NCI-H1930 (cell line): ENCODE measurements at regions not wholly inside any gene's neighbourhood (a gene's known extent, or its start where the extent isn't known, plus 50 kb on each side); places are given as distances from the start of the nearest gene placed in this dataset.

Experiments used
- DNase-seq, 2 experiments: peaks; one replicate each; lab custom pipeline; 2025; lab: John Stamatoyannopoulos, UW

DNA sequence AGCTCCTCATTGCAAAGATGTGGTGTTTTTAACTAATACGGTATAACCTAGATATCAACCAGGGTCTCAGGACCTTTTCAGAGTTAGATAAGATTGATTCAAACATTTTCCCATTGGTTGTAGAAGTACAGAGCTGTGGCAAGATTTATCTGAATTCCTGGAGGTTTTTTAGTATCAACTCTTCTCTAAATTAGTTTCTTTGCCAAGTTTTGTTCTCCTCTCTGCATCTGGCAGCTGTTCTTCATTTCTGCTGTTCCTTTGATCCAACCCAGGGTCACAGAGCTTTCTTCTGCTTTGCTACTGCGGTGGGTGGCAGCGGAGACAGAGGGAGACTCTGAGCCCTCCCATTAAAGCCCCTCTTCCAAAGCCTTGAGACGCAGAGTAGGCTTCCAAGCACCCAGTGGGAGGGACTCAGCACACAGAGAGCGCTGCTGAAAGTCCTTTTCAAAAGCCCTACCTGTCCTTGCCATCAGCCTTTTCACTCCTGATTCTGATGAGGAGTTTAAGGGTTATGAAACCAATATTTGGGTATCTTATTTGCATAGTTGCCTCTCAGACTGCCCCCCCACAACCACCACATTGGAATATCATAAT lies 146.3 kb upstream of the EEPD1 start:
- DNase-seq = no peak

DNA sequence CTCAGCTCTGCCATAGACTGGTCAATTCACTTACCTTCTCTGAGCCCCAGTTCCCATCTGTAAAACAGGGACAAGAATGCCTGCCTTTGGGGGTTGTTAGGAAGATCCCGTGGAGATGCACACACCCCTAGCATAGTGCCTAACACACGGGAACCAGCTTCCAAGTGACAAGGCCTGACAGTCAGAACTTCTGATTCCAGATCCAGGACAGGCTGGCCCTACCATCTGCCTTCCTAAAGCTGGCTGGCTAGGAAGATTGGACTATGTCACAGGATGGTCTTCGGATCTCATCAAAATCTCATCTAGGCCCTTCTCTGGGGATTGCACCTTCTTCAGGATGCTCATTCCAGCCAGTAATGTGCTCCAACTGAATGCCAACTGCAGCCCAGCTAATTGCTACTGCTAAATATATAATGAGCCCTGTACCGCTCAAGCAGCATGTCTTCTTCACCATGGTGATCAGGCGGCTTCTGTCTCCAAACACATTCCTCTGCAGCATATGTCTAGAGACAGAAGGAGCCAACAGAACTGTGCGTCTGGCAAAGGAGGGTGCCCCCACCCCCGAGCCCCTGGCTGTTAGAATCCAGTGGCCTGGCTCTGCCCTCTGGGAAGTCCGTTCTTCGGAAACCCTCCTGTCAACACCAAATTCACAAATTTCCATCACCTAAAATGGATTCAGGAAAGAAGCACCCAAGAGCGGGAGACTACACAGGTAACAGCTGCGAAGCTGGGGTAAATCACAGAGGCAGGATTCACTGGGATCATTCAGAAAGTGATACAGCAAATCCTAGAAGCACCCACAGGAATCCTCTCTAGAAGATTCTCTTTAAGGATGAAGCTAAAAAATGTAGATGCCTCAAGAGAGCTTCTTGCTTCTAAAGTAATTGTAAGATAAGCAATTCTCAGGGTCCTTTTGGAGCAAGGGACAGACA lies 142.1 kb upstream of the EEPD1 start:
- DNase-seq = no peak

DNA sequence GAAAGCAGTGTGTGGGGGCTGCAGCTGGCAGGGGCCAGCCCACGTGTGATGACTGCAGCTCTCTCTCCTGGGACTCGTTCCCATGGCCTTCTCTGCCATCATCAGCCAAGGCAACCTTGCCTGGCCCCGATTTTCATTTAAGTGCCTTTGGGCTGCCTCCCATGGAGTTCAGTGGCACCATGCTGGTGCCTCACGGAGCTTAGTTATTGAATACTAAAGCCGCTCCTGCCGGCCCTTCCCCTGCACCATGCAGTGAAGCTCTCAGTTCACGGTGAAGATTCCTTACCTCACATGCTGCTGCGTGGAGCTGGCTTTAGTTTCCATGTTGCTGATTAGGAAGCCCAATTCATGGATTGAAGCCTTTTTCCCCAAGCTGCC lies 141.5 kb upstream of the EEPD1 start:
- no peak for DNase-seq

DNA sequence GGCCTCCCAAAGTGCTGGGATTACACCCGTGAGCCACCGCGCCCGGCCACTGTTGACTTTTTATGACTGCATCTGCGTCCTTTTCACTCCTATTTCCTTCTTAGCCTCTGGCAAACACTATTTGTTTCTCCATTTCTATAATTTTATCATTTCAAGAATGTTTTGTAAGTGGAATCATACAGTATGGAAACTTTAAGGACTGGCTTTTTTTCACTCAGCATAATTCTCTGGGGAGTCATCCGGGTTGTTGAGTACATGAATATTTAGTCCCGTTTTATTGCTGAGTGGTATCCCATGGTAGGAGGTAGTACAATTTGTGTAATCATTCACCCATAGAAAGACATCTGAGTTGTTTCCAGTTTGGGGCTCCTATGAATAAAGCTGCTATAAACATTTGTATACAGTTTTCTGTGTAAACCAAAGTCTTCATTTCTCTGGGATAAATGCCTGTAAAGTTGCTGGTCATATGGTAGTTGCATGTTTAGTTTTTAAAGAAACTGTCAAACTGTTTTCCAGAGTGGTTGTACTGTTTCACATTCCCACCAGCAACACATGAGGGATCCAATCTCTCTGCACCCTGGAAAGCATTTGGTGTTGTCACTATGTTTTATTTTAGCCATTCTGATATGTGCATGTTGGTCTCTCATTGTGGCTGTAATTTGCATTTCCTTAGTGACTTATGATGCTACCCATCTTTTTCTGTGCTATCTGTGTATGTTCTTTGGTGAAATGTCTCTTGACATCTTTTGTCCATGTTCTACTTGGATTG lies 139.6 kb upstream of the EEPD1 start:
- no peak for DNase-seq

DNA sequence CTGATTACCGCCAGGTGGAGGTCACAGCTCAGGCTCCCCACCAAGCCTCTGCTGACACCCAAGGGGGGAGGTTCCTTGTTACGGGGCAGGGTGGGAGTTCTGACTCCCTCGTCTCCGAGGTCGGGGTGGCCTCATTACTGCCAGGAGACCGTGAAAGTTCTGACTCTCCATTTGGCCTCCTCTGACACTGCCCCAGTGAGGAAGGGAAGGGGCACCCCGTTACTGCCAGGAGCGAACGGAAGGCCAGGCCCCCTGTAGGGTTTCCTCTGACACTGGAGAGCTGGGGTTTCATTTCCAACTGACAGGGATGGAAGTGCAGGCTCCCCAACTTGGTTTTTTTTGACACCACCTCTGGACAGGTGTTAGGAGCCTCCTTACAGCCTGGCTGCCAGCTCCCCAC lies 138.1 kb upstream of the EEPD1 start:
- DNase-seq = no peak

DNA sequence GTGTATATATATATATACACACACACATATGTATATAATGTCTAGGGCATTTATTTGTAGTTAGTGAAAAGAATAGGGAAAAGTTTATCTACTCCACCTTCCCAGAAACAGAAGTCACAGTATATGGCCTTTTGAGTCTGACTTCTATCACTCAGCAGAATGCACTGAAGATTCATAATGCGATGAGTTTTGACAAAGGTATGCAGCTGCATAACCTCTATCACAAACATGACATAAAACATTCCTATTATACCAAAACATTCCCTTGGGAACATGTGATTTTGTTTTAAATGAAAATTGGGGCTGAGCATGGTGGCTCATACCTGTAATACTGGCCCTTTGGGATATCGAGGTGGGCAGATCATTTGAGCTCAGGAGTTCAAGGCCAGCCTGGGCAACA lies 137.3 kb upstream of the EEPD1 start:
- DNase-seq = no peak

DNA sequence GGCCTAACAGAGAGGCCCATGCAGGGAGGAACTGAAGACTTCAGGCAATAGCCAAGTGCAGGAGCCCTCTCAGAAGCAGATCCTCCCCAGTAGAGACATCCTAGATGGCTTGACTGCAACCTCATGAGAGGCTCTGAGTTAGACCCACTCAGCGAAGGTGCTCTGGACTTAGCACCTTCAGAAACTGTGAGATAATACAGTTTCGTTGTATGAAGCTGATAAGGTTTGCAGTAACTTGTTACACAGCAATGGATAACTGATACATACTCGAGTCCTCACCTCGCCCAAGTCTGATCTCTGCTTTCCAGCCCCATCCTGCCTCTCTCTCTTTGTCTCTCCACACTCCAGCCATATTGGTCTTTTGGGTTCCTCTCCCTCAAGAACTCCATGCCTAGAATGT lies 136.4 kb upstream of the EEPD1 start:
- DNase-seq = no peak

DNA sequence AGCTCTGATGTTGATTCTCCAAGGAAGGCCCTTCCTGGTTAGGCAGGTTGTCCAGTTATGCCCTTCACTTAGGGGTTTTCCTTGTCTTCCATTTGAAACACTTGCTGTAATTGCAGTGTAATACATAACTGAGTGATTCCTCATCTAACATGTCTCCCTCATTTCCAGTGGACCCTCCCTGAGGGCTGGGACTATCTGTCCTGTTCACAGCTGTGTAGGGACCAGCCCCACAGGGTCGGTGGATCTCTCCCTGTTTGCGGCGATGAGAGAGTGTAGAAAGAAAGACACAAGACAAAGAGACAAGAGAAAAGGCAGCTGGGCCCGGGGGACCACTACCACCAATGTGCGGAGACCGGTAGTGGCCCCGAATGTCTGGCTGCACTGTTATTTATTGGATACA lies 135.9 kb upstream of the EEPD1 start:
- DNase-seq = no peak

DNA sequence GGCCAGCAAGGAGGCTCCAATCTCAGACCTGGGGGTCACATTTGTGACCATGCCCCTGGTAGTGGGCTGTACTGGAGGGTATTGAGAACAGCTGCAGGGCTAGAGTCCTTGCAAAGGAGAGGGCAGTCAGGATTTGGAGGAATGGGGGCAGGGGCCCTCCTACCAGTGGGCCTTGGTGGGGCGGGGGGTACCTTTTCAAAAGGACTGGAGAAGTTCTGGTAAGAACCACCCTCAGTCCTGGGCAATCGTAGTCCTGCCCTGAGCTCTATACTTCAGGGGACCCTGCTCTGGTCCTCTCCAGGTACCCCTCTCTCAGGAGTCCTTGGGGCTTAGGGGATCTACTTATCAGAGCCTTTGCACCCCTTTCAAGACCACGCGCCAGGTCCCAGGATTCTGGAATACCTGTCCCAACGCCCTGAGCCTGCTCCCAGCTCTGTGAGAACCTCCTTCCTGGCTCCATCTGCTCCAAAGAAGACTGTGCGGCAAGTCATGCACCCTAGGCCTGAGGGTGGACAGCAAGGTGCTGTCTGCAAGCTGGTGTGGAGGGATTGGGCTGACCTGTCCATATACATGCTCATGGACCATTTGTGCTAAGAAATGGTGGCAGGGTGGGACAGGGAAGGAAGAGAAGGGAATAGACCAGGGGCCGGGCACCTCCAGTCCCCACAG lies 134.1 kb upstream of the EEPD1 start:
- no peak for DNase-seq

DNA sequence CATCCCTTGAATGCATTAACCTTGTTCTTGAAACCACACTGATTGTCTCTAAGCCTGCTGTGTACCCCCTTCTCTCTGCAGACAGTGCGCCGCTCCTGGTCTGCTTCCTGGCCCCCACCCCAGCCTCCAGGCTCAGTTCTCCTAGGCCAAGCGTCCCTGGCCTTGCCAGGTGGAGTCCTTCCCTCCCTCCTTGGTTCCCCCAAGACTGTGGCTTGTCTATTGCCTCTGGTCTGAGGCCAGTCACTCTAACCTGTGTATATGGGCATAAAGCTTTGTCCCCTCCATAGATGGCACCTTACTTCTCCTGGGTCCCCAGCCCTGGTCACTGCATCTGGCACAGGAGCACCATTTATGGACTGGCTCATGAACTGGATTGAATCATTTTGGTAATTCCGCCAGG lies 133.5 kb upstream of the EEPD1 start:
- DNase-seq = no peak

DNA sequence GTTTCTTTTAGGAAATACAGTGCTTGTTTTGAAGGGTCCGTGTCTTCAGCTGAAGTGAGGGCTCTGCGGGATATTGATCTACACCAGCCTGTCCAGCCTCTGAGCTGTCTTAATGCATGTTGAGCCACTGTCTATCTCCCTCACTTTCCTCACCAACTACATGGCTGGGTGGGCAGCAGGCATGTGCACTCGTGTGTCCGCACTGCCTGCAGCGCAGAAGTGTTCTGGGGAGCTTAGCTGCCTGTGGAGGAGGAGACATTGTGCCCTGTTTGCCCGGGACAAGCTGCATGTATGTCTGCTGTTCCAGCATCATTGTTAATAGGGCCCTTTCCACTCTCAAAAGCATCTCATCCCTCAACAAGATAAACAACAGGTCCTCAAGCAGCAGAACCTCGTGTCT lies 133.1 kb upstream of the EEPD1 start:
- no peak for DNase-seq

DNA sequence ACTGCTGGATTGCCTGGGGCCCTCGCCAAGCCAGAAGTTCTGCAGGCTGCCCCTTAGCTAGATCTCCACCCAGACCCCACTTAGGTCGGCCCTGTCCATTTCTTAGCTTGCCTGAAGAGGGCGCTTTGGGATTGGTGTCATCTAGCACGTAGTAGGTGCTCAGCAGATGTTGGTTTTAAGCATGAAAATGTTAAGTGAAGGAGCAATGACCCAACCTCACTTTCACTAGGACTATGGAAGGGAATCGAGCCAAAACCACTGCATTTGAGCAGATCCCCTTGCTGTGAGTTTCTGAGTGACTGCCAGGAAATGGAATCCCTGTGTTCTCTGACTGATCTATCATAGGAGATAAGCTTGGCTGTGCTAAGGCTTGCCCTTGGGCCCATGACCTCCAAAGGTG lies 131.7 kb upstream of the EEPD1 start:
- no peak for DNase-seq

DNA sequence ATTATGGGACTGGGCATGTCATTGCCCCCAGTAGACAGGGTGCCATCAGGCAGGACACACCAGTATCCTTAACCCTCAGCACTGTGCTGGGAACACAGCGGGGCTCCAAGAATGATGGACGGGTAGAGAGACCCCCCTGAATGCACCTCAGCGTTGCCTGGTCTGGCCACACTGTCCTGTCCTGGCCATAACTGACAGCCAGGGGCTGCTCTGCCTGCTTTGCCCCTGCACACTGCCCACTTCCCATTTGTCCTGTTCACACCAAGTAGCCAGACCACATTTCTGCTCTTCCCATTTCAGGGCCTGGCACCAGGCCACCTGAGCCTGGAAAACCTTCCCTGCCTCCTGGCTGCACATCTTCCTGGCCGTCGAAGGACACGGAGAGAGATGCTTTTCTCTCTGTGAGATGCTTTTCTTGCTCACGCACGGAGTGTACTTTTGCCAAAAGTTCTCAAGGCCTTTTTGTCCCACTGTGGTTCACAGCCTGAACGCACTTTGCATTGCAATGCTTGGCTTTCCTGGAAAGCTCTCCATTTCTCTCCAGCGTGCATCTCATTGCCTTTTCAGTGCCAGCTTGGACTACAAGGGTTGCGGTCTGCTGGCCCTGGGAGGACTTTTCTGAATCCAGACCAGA lies 131.0 kb upstream of the EEPD1 start:
- DNase-seq = no peak

DNA sequence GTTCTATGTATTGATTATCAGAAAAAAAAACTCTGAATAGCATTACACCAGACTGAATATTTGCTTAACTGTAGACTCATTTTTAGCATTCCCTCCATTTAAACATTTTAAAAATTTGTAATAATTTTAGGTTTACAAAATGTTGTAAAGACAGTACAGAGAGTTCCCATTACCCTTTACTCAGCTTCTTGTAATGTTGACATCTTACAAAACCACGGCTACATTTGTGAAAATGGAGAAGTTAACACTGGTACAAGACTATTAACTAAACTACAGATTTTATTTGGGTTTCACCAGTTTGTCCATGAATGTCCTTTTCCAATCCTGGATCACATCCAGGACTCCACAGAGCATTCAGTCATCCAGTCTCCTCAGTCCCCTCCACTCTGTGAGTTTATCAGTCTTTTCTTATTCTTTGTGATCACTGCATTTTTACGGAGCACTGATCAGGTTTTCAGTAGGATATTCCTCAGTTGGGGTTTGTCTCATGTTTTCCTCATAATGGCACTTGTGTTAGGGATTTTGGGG lies 130.0 kb upstream of the EEPD1 start:
- no peak for DNase-seq

DNA sequence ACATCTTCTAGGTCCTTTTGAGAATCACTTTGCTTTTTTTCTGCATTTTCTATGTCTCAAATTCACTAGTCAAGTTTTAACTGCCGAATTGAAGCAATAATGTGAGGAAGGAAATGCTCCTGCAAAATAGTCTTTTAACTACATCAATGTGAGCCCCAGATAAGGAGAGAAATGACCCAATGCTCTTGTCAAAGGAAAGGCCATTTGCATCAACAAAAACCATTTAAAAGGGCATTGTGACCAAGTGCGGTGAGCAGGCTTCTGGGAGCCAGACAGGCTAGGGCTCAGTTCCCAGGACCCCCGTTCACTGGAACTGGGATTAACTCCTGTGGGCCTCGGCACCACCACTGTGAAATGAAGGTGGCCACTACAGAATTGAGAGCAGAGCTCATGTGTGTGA lies 127.9 kb upstream of the EEPD1 start:
- DNase-seq = no peak

DNA sequence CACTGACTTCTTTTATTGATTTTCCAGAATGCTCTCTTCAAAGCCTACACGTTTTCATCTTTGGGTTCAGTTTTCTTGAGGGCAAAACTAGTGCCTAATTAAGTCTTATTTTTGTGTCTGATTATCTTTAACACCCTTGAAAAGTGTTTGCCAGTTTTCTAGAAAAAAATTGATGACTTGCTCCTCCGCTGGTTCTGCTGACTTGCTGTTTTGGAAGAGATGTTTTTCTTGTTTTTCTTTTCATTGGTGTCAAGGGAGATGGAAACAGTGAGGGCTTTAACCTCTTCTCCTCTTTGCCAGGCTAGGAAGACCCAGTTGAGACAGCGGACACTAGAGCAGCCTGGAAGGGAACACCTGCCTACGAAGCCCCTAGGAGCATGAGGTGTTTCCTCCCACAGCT lies 123.7 kb upstream of the EEPD1 start:
- DNase-seq = no peak

DNA sequence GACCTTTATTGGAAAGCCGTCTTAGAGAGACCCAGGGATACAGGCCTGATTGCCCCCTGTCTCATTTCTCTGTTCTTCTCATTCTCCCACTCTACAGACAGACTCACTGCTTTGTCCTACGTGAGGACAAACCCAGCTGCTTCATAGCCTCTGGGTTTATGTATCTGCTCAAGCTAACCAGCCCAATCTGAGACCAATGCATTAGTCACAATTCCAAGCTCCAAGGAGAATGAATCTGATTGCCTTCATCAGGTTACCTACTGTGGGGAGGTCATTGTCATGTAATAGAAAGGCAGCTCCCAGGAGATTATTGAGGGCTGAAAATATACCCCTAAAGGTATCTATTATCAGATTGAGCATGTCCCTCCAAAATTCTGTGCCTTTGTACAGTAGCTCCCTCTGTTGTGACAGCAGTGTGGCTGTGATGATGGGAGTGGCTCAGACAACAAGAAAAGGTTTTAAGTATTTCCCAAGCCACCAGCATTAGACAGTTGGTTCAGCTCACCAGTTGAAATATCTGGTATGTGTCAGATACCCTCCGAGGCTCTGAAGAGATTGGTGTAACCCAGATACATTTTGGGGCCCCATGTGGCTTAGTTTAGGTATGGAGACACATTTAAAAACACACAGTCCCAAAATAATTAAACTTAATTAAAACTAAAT lies 123.1 kb upstream of the EEPD1 start:
- DNase-seq = no peak

DNA sequence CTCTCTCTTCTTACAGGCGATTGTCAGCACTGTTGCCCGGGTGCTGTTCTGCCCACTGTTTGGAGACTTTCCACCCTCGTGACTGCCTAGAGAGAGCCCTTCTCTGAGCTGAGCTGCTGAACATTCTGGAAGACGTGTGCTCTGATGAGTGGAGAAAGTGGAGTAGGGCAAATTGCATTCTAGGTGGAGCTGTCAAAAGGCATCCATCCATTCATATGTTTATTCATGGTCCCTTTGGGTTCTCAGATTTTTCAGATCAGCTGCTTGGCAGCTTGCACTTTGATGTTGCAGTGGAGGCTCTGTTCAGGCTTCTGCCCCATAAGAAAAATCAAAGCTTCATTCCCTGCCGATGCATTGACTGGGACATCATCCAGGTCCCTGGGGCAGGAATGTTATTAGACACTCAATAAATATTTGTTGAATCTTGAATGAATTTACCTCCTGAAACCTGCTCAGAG lies 120.7 kb upstream of the EEPD1 start:
- no peak for DNase-seq

DNA sequence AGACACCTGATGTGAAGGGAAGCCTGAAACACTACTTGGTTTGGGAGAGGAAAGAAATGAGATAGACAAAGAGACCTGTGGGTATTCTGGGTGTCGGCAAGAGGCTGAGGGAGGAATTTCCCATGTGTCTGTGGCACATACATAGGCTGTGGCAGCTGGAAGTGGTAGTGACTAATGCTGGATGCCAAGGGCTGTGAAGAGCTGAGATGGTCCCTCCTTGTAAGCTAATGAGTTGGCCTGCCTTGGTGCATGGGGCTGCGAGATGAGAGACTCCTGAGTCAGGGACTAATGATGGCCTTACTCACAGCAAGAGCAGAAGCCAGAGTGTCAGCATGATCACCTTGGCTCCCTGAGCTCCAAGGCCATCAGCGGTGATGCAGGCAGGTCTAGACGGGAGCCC lies 119.0 kb upstream of the EEPD1 start:
- DNase-seq = no peak

DNA sequence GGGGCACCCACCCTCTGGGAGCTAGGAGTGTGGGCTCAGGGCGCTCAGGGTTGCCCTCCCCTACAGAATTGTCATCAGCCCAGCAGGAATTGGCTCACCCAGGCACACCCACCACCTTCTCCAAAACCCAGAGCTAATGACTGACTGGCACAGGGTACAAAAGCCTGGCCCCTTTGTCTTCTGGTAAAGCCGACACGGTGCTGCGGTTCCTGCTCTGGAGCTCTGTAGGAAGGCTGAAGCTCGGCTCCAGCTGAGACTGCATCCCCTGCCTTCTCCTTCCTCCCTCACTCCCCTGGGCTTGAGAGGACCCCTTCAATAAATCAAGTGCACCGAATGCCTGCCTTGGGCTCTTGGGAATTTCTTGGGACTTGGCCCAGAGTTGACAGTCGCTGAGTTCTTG lies 117.9 kb upstream of the EEPD1 start:
- no peak for DNase-seq

DNA sequence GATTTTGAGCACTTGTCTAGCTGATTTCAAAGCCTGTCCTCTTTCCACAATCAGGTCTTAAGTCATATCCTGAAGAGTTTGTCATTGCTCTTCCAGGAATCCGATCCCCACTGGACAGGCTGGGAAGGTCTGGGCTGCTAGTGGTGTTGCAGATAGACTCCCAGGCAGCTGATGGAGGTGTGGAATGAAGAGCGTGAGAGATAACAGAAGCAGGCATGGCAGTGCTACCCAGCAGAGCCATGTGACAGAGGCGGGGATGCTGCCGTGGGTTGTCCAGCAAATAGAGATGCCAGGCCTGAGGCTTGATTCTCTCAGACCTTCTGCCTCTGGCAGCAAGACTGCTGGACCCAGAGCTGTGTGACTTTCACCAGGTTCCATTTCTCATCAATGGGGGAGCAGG lies 116.5 kb upstream of the EEPD1 start:
- no peak for DNase-seq
